HG03025 (cell line): ENCODE measurements at regions not wholly inside any gene's neighbourhood (a gene's known extent, or its start where the extent isn't known, plus 50 kb on each side); places are given as distances from the start of the nearest gene placed in this dataset.
"Not testable (repeated sequence)": the region's sequence is repeated elsewhere in the genome, so short reads cannot be mapped to it uniquely, and the experiment has no call there.

ENCODE experiments used
- ATAC-seq: cut with Tn5 transposase; IDR thresholded peaks from one replicate; pipeline ENCODE4 v1.9.1; 2021; ENCODE audit warnings: mild to moderate bottlenecking, moderate library complexity; ENCODE audit not compliant: unreplicated experiment, low FRiP score

- no peak for ATAC-seq
Measured at GRCh38 chr2:138252587-138252986, 249.0 kb upstream of the SPOPL start.

GRCh38 chr2:138255670-138256069 is 245.9 kb upstream of the SPOPL start:
- no peak for ATAC-seq

- ATAC-seq, result no peak
Measured at GRCh38 chr2:138267161-138267901, 234.2 kb upstream of the SPOPL start.

- no peak for ATAC-seq
Measured at GRCh38 chr2:138267902-138268254, 233.7 kb upstream of the SPOPL start.

GRCh38 chr2:138269765-138270164 is 231.8 kb upstream of the SPOPL start:
- ATAC-seq, result no peak

GRCh38 chr2:138271467-138271866 is 230.1 kb upstream of the SPOPL start:
- no peak for ATAC-seq

- no peak for ATAC-seq
Measured at GRCh38 chr2:138272524-138273195, 228.9 kb upstream of the SPOPL start.

- ATAC-seq, result not testable (repeated sequence)
Measured at GRCh38 chr2:138273280-138273679, 228.3 kb upstream of the SPOPL start.

GRCh38 chr2:138274421-138275291 is 226.9 kb upstream of the SPOPL start:
- ATAC-seq, result no peak

GRCh38 chr2:138275292-138275690 is 226.3 kb upstream of the SPOPL start:
- no peak for ATAC-seq

GRCh38 chr2:138275881-138276280 is 225.7 kb upstream of the SPOPL start:
- no peak for ATAC-seq

- no peak for ATAC-seq
Measured at GRCh38 chr2:138276339-138276738, 225.2 kb upstream of the SPOPL start.

GRCh38 chr2:138277062-138277461 is 224.5 kb upstream of the SPOPL start:
- ATAC-seq, result no peak

GRCh38 chr2:138279871-138280270 is 221.7 kb upstream of the SPOPL start:
- no peak for ATAC-seq

- ATAC-seq, result no peak
Measured at GRCh38 chr2:138280999-138281695, 220.4 kb upstream of the SPOPL start.

GRCh38 chr2:138282014-138282672 is 219.4 kb upstream of the SPOPL start:
- ATAC-seq, result no peak

GRCh38 chr2:138291805-138292204 is 209.8 kb upstream of the SPOPL start:
- ATAC-seq, result no peak

GRCh38 chr2:138293045-138293444 is 208.5 kb upstream of the SPOPL start:
- ATAC-seq, result no peak

- ATAC-seq, result no peak
Measured at GRCh38 chr2:138293549-138293948, 208.0 kb upstream of the SPOPL start.

- no peak for ATAC-seq
Measured at GRCh38 chr2:138294451-138294850, 207.1 kb upstream of the SPOPL start.
